Kidney tubule cell (primary cell): ENCODE measurements at regions not wholly inside any gene's neighbourhood (a gene's known extent, or its start where the extent isn't known, plus 50 kb on each side); places are given as distances from the start of the nearest gene placed in this dataset.
A peak's percentile ranks its signal among the peaks of the same experiment; 100 is the strongest.

Experiments
- DNase-seq: peaks from one replicate; pipeline ENCODE4 v3.0.0-alpha.2; 2018; ENCODE audit warnings: low spot score

GRCh38 chr4:100130964-100131363, 59.3 kb downstream of the DDIT4L start:
- DNase-seq: no peak

- no peak for DNase-seq
Measured at GRCh38 chr4:100130491-100130890, 59.8 kb downstream of the DDIT4L start.

- no peak for DNase-seq
Measured at GRCh38 chr4:100129774-100130173, 60.5 kb downstream of the DDIT4L start.

DNA sequence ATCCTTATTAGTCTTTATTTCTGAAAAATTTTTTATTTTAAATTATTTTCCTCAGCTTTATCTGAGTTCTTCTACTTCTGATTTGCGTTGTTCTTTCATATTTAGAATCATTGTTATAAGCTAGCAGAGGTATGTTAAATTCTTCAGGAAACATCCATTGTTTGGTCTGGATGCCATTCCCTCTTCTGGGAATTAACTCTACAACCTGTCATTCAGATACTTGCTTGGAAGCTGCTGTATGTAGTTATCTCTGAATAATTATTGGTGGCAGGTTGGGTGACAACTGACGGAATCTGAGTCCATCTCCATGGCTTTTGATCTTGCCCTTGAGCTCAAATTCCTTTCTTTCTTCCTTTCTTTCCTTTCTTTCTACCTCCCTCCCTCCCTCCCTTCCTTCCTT, 61.9 kb downstream of the DDIT4L start:
- DNase-seq: no peak

DNA sequence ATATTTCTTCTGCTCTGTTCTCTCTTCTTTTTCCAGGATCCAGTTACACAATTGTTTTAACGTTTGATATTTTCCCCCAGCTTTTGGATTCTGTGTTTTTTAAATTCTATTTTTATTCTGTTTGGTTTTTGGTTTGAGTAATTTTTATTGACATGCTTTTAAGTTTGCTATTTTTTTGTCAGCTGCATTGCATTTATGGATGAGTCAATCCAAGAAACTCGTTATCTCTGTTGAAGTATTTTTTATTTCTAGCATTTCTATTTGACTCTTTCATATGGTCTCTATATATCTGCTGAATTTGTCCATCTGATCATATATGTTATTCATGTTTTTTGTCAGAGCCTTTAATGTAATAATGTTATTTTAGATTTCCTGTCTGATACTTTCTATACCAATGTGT, 65.6 kb downstream of the DDIT4L start:
- no peak for DNase-seq

- DNase-seq: no peak
Measured at GRCh38 chr4:100118181-100118580, 72.1 kb downstream of the DDIT4L start.

DNA sequence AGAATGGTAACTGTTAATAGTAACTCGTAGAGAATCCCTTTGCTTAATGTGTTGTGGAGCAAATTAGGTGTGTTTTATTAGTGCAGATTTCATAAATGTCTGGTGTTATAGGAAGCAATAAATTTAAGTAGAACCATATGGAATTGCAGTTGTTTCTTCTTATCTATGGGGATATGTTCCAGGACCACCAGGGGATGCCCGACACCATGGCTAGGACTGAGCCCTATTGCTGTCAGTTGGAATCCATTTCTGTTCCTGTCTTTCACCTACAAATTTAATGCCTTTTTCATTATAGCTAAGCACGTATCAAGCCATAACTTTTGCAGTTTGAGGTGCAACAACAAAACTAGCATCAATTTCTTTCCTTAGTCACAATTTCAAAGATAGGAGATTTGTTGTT, 72.5 kb downstream of the DDIT4L start:
- DNase-seq: no peak

- DNase-seq: no peak
Measured at GRCh38 chr4:100114909-100115308, 75.4 kb downstream of the DDIT4L start.

DNA sequence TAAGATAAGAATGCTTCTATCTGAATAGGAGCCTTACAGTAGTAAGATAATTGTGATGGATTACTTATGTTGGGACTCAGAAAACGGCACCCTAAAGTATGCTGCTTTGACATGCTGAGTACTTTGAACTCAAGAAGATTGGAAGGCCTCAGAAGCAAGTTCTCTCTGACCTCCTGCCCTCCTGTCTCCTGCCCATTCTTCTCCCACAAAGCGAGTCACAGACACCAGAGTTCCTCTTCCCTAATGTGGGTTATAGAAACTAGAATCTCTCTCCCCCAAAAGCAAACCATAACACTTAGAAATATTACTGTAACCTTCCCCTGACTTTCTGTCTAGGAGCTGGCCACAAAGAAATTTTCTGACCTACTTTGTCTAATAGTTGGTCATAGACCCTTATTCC, 76.5 kb downstream of the DDIT4L start:
- peak; percentile 14 for DNase-seq

DNA sequence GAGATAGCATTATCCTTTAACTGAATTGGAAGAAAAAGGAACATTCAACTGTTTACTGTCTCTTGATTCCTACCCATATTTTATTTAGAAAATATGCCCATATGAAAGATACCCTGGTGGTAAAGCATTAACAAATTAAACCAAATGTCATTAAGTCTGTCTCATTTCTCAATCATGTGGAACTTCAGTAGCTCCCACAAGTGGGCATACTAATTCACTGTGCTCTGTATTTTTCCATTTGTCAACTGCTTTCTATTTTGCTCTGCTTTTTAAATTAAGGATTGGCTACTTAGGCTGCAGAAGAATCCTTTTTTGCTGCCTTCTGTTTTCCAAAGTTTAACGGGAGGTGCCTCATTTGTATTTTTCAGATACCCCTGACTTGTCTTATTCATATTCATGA, 77.2 kb downstream of the DDIT4L start:
- peak; percentile 28 for DNase-seq

GRCh38 chr4:100109921-100110320, 80.3 kb downstream of the DDIT4L start:
- no peak for DNase-seq

DNA sequence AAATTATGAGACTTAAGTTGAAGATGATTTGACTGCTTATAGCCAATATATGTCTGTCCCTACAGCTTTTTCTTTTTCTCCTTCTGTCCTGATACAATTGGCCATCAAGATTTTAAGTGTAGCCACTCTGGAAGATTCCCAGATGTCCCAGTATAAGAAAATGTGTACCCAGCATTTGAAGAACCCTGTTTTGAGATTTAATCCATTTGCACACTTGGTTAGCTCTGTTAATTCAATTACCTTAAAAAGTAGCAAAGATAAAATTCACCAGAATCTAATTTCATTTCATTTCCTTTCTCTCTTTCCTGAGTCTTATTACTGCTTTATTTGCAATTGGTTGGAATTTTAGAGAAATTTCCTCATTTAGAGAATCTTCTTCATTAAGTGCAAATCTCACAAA, 81.4 kb downstream of the DDIT4L start:
- no peak for DNase-seq

DNA sequence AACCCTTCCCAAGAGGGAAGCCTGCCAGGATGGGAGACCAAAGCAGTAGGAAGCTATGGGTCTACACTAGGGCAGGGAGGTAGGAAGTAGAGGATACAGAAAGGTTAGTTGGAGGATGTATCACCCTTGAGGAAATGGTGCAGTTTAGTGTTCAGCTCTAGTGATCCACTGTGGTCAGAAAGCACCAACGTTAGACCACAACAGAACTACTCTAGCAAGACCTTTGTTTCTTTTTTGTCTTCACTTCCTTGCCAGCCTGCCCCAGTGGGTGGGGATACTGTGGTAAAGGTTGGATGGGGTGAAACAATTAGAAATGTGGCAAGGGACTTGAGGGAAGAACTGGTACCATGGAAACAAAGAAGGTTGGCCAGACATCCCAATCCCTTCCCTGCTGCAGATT, 83.3 kb downstream of the DDIT4L start:
- DNase-seq: peak; percentile 92

DNA sequence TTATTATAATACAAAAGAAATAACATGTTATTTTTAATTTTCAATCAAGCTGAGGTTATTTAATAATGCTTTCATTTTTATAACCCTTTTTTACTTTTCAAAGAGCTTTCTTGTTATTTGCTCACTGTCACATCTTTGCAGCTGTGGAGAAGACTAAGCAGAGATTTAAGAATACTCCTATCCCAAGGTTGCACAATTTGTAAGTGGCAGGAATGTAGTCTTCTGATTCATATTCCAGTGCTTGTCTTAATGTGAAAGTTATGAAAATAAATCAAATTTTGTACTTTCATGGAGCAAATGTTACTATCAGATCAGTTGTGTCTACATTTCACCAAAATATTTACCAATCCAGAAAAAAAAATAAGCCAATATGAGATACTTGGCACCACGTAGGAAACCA, 86.6 kb downstream of the DDIT4L start:
- no peak for DNase-seq

DNA sequence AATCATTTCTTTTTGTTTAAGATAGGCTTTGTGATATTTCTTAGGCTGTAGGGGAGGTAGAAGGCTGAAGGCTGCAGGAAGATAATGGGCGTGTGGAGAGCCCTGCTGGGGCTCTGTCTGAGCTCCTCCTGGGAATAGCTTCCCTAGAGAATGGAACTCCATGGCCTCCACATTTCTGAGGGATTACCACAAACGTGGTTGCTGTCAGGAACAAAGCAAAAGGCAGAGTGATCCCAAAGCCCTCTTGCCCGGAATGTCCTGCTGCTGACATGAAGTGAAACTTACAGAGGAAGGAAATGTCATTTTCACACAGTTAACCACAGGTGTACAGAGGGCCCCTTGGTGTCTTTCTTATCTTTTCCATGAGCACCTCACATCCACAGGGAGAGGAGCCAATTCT, 89.3 kb downstream of the DDIT4L start:
- no peak for DNase-seq

DNA sequence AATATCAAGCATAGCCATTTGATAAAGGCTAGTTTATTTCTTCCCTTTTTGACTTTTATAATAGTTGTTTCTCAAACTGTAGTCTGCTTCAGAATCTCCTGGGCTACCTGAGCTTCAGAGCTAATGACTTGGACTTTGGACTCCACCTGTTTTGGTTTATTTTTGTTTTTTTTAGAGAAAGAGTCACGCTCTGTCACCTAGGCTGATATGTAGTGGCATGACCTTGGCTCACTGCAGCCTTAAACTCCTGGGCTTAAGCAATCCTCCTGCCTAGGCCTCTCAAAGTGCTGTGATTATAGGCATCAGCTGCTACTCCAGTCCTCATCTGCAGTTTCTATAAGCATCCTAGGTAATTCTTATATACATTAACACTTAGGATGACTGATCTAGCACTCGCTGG, 90.5 kb downstream of the DDIT4L start:
- DNase-seq: no peak

DNA sequence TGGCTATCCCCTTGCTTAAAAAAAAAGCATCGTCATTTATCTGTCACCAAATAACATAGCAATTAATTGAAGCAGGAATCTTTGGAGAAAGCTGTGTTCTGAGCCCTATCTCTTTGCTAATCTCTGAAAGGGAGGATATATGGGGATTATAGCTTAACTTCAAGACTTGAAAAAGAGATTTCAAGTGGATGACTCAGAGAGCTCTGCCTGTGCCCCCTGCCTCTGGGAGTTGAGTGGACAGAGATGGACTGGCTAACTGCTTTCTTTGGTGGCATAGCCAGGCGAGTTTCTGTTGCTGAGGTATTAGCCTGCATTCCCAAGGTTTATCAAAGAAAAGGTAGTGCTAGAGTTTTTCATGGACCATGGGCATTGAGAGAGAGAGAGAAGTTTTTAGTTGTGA, 91.6 kb downstream of the DDIT4L start:
- no peak for DNase-seq

DNA sequence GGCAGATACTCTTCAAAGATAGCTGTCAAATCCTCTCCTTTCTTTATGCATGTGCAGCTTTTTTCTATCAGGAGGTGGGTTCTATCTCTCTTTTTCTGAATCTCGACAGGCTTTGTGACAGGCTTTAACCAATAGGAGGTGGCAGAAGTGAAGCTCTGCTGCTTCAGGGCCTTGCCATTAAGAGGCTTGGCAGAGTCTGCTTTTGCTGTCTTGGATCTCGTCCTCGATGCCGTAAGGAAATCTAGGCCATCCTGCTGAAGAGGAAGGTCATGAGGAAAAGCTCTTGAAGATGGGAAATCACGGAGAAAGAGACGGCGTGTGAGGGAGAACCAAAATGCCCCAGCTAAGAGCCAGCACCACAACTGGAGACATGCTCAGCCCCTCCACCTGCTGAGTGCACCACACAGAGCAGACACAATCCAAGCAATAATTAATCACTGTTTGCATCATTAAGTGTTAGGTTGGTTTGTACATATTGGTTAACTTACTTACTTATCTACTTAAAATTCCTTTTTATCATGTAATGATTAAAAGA, 92.2 kb downstream of the DDIT4L start:
- no peak for DNase-seq

GRCh38 chr4:100095729-100096595, 94.3 kb downstream of the DDIT4L start:
- DNase-seq: peak; percentile 85

DNA sequence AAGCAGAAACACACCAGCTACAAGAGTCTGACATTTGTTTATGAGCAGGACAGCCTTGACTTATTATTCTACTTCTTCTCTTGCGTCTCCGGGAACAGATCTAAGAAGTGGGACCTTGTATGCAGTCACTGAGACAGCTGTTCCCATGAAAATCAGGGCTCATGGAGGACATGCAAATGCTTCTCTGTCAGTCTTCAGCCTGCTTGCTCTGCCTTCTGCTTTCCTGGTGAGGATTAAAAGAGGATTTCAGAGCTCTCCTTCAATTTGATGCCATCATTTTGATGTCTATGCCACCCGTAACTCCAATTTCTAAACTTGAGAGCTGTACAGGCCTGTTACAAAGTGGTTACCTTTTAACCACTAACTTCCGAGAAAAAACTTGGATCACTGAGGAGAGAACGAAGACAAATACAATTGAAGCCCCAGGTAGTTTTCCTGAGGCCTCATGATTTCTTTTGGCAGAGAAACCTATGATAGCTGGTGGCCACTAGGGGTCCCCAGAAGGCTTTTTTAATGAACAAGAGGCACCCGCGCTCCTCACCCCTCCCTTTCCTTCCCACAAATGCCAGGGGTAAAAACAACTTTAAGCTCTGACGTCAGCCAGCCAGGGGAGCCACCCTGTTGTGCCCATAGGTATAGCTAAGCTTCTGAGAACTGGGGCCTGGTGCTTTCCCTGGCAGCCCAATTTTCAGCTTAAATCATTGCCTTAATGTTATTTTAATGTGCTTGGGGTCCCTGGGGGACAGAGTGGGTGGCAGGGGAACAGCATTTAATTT, 97.0 kb downstream of the DDIT4L start:
- peak; percentile 93 for DNase-seq

GRCh38 chr4:100087743-100088142, 102.5 kb downstream of the DDIT4L start:
- no peak for DNase-seq

DNA sequence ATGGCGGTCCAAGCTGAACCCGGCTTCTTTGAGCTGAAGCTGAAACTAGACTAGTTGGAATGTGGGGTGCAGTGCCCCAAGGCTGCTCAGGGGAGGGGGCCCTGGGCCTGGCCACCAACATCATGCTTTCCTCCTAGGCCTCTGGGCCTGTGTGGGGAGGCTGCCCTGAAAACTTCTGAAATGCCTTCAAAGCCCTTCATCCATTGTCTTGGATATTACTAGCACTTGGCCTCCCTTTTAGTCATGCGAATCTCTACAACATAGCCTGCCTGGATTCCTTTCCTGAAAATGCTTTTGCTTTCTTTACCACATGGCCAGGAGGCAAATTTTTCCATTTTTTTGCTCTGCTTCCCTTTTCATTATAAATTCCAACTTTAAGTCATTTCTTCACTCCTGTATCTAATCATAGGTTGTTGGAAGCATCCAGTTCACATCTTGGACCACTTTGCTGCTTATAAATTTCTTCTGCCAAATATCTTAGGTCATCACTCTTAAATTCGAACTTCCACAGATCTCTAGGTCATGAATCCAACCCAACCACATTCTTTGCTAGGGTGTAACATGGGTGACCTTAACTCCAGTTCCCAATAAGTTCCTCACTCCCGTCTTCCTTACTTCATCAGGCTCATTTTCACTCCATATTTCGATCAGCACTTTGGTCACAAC, 103.4 kb downstream of the DDIT4L start:
- no peak for DNase-seq

GRCh38 chr4:100084892-100085291, 105.4 kb downstream of the DDIT4L start:
- DNase-seq: peak; percentile 13
